MM.1S (cell line): ENCODE measurements at regions not wholly inside any gene's neighbourhood (a gene's known extent, or its start where the extent isn't known, plus 50 kb on each side); places are given as distances from the start of the nearest gene placed in this dataset.
"Not testable (repeated sequence)": the region's sequence is repeated elsewhere in the genome, so short reads cannot be mapped to it uniquely, and the experiment has no call there.

Experiments used
- DNase-seq: peaks from one replicate; pipeline ENCODE4 v3.0.0-alpha.2; 2015
- H2AFZ ChIP-seq: fragments of 300-600 bp; sonication (generic); 2 replicates; pipeline ENCODE4 v1.6.0; 2016; ENCODE audit warnings: antibody characterized with exemption, low read length
- H3F3A ChIP-seq: fragments of 300-600 bp; sonication (generic); 2 replicates; pipeline ENCODE4 v1.6.1; 2016; ENCODE audit warnings: mild to moderate bottlenecking, antibody characterized with exemption, low read length, moderate library complexity, mixed read lengths; ENCODE audit not compliant: insufficient read depth
- H3K27ac ChIP-seq: fragments of 300-600 bp; sonication (generic); 2 replicates; pipeline ENCODE4 v1.5.1; 2016; ENCODE audit warnings: mild to moderate bottlenecking, low read length
- H3K27me3 ChIP-seq: fragments of 300-600 bp; sonication (generic); replicated peaks from 2 replicates; pipeline ENCODE4 v1.6.0; 2016; ENCODE audit warnings: low read length; ENCODE audit not compliant: insufficient read depth
- H3K36me3 ChIP-seq: fragments of 300-600 bp; sonication (generic); replicated peaks from 2 replicates; pipeline ENCODE4 v1.6.1; 2016; ENCODE audit warnings: mild to moderate bottlenecking, low read length, mixed read lengths; ENCODE audit not compliant: insufficient read depth
- H3K4me1 ChIP-seq: fragments of 300-600 bp; sonication (generic); 2 replicates; pipeline ENCODE4 v1.6.1; 2016; ENCODE audit warnings: low read length, mixed read lengths
- H3K4me2 ChIP-seq: fragments of 300-600 bp; sonication (generic); 2 replicates; pipeline ENCODE4 v1.6.0; 2016; ENCODE audit warnings: low read depth, low read length
- H3K4me3 ChIP-seq: fragments of 300-600 bp; sonication (generic); 2 replicates; pipeline ENCODE4 v1.5.1; 2016; ENCODE audit warnings: low read length, mixed read lengths
- H3K79me2 ChIP-seq: fragments of 300-600 bp; sonication (generic); 2 replicates; pipeline ENCODE4 v1.6.1; 2016; ENCODE audit warnings: mixed run types, low read length, mixed read lengths
- H3K9ac ChIP-seq: fragments of 300-600 bp; sonication (generic); 2 replicates; pipeline ENCODE4 v1.6.1; 2016; ENCODE audit warnings: low read length, mixed read lengths
- H3K9me2 ChIP-seq: fragments of 300-600 bp; sonication (generic); replicated peaks from 2 replicates; pipeline ENCODE4 v1.6.1; 2016; ENCODE audit warnings: mild to moderate bottlenecking, low read length, mixed read lengths; ENCODE audit not compliant: insufficient read depth
- H3K9me3 ChIP-seq: fragments of 300-600 bp; sonication (generic); replicated peaks from 2 replicates; pipeline ENCODE4 v1.6.1; 2016; ENCODE audit warnings: mild to moderate bottlenecking, low read length, mixed read lengths; ENCODE audit not compliant: insufficient read depth
- H4K20me1 ChIP-seq: fragments of 300-600 bp; sonication (generic); 2 replicates; pipeline ENCODE4 v1.6.1; 2016; ENCODE audit warnings: mild to moderate bottlenecking, low read length, moderate library complexity, mixed read lengths; ENCODE audit not compliant: insufficient read depth
- CTCF ChIP-seq: fragments of 300-600 bp; sonication (generic); IDR thresholded peaks from 2 replicates; pipeline ENCODE4 v1.5.1; 2016; ENCODE audit warnings: antibody characterized with exemption, low read length, mixed read lengths
- EZH2 ChIP-seq: fragments of 300-600 bp; sonication (generic); optimal IDR thresholded peaks from 2 replicates; pipeline ENCODE3; 2017; ENCODE audit warnings: low read depth, mild to moderate bottlenecking, antibody characterized with exemption, low read length, mixed read lengths
- EZH2phosphoT487 ChIP-seq: fragments of 300-600 bp; sonication (generic); IDR thresholded peaks from 2 replicates; pipeline ENCODE4 v1.6.1; 2018; ENCODE audit warnings: antibody characterized with exemption, low read length

GRCh38 chr3:95237783-95238182 is 1174.9 kb downstream of the NSUN3 start:
- H3K9me3 ChIP-seq, result no peaks in the 10 kb centered on the region
- DNase-seq, result no peak
- H3K27ac ChIP-seq, result no peak overlapping the region
- no peak overlapping the region for H2AFZ ChIP-seq
- no peak overlapping the region for H3K4me3 ChIP-seq
- TF ChIP-seq CTCF (no peak), EZH2phosphoT487 (no peak), EZH2 (no peak)
- no peak overlapping the region for H3K9ac ChIP-seq
- H3K9me2 ChIP-seq, result no peaks in the 10 kb centered on the region
- no peak overlapping the region for H3K4me2 ChIP-seq
- H3K27me3 ChIP-seq, result no peaks in the 10 kb centered on the region
- H4K20me1 ChIP-seq, result no peaks in the 10 kb centered on the region
- H3F3A ChIP-seq, result no peaks in the 10 kb centered on the region
- H3K36me3 ChIP-seq, result no peaks in the 10 kb centered on the region
- H3K79me2 ChIP-seq, result no peaks in the 10 kb centered on the region
- H3K4me1 ChIP-seq, result no peaks in the 10 kb centered on the region

DNA sequence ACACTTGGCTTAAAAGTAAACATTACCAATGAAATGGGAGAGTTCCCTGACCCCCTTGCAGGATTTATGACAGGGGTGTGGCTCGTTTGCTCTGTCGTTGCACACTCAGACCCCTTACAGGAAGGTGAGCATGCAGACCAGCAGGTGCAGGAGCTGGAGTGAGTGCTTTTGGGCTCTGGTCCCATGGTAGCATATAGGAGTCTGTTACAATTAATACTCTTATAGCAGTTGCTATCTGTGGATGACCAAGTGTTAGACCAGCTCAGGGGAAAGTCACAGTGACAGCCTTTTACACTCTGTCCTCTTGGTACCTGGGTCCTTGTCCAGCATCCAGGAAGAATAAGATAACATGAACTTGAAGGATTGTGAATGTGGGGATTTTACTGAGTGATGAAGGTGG is 1177.5 kb downstream of the NSUN3 start:
- DNase-seq, result no peak
- H3K9me2 ChIP-seq, result no peaks in the 10 kb centered on the region
- no peaks in the 10 kb centered on the region for H3F3A ChIP-seq
- no peak overlapping the region for H3K4me3 ChIP-seq
- no peak overlapping the region for H3K9ac ChIP-seq
- no peak overlapping the region for H3K27ac ChIP-seq
- no peaks in the 10 kb centered on the region for H3K36me3 ChIP-seq
- H3K4me1 ChIP-seq, result no peaks in the 10 kb centered on the region
- H2AFZ ChIP-seq, result no peak overlapping the region
- no peaks in the 10 kb centered on the region for H3K27me3 ChIP-seq
- H4K20me1 ChIP-seq, result no peaks in the 10 kb centered on the region
- no peak overlapping the region for H3K4me2 ChIP-seq
- TF ChIP-seq EZH2phosphoT487 (no peak), EZH2 (no peak), CTCF (no peak)
- no peaks in the 10 kb centered on the region for H3K9me3 ChIP-seq
- H3K79me2 ChIP-seq, result no peaks in the 10 kb centered on the region

DNA sequence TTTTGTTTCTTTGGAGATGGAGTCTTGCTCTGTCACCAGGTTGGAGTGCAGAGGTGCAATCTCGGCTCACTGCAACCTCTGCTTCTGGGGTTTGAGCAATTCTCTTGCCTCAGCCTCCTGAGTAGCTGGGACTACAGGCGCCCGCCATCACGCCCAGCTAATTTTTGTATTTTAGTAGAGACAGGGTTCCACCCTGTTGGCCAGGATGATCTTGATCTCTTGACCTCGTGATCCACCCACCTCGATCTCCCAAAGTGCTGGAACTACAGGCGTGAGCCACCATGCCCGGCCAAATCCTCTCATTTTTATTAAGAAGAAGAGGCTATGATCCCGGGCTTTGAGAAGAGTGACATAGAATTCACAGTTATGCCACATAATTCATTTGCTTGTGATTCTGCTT is 1178.4 kb downstream of the NSUN3 start:
- not testable (repeated sequence) for H2AFZ ChIP-seq, H3K9me3 ChIP-seq, H3K27me3 ChIP-seq, DNase-seq, H4K20me1 ChIP-seq, H3K9ac ChIP-seq, H3K4me1 ChIP-seq, H3K4me2 ChIP-seq, H3K4me3 ChIP-seq, H3K9me2 ChIP-seq, H3K79me2 ChIP-seq, H3K27ac ChIP-seq, H3F3A ChIP-seq, H3K36me3 ChIP-seq

DNA sequence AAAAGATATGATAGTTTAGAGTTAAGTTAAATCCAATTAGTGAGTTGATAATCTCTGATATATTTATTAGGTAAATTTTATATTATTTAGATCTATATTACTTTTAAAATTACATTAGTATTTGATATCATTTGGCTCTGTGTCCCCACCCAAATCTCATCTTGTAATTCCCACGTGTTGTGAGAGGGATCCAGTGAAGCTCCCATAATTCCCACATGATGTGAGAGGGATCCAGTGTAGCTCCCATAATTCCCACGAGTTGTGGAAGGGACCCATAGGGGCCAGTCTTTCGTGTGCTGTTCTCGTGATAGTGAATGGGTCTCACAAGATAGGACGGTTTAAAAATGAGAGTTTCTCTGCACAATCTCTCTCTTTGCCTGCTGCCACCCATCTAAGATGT is 1183.6 kb downstream of the NSUN3 start:
- no peaks in the 10 kb centered on the region for H4K20me1 ChIP-seq
- no peaks in the 10 kb centered on the region for H3K79me2 ChIP-seq
- H3K27me3 ChIP-seq, result no peaks in the 10 kb centered on the region
- no peaks in the 10 kb centered on the region for H3K9me3 ChIP-seq
- H3K4me3 ChIP-seq, result no peak overlapping the region
- DNase-seq, result no peak
- TF ChIP-seq EZH2phosphoT487 (no peak), EZH2 (no peak), CTCF (no peak)
- H3K9me2 ChIP-seq, result no peaks in the 10 kb centered on the region
- no peak overlapping the region for H2AFZ ChIP-seq
- no peak overlapping the region for H3K4me2 ChIP-seq
- no peak overlapping the region for H3K9ac ChIP-seq
- no peaks in the 10 kb centered on the region for H3F3A ChIP-seq
- H3K36me3 ChIP-seq, result no peaks in the 10 kb centered on the region
- H3K4me1 ChIP-seq, result no peaks in the 10 kb centered on the region
- H3K27ac ChIP-seq, result no peak overlapping the region
